Ureter (tissue), 1 donor: ENCODE measurements at regions not wholly inside any gene's neighbourhood (a gene's known extent, or its start where the extent isn't known, plus 50 kb on each side); places are given as distances from the start of the nearest gene placed in this dataset.

Experiments used
- DNase-seq: peaks from one replicate; pipeline ENCODE4 v3.0.0-alpha.2; 2020; ENCODE audit warnings: low spot score
- donor health status: DM: yes; HTN: yes; CAD: no.

DNA sequence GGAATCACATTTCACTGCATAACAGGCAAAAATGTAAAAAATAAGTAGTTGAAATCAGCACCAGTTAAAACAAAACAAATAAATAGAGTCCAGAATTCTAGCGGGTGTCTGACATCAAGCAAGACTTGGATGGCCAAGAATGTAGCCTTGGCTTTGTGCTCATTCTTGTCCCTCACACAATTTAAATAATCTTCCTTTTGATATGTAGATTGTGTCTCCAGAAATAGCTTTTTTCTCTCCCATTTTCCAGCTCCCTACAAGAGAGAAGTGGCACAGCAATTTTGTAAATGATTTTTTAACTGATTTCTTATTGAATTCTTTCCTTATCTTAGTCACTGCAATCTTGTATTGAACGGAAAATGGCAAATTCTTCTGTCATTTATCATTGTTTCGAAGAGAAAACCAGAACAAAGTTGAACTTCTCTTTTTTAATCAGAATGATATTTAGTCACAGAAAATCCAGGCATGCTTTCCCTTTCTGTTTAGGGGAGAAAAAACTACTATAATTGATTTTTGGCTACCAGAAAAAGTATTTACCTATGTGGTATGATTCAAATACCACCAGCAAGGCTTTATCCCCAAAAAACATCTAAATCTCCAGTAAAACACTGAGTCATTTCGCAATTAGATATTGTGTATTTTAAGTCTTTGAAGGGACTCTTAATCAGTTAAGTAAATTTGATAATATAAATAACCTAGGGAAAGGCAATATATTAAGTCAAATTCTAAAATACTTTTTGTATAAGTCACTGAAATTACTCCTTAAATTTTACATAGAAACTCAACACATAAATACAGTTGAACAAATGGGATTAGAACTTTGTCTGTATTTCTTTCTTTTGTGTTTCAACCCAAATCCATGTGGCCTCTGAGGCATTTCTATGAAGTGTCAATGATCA is 481.7 kb downstream of the GBE1 start:
- DNase-seq, result no peak

DNA sequence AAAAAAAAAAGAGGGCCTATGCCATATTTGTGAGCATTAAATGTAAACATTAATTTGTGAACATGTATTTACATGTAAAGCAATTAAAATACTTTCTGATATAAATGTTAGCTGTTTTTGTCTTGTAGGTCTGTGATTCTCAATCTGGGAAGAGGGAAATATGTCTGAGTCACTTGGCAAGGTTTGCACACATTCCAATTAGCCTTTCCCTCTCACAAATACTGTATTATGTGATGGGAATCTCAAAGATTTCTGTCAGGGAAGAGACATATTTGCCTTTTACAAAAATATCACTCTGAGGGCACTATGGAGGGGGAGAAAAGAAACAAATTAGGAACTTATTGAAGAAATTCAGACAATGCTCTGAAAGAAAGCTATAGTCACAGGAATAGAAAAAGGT is 483.6 kb downstream of the GBE1 start:
- DNase-seq, result no peak

DNA sequence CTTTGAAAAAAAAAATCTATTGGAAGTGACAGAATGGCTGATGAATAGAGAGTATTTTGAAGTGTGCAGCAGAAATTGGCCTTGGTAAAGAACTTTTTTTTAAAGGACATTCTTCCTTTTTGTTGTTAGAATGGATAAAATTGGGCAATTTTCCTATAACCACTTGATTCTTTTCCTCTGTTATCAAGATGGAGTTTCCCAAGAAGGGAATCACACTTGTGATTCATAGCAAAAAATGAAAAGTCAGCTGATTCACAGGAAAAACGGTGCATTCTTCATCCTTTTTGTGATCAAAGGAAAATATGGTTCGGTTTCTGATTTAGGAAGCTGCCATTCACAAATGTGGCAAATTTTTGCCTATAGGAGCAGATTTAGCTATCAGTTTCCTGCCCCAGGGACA is 486.8 kb downstream of the GBE1 start:
- DNase-seq, result no peak

DNA sequence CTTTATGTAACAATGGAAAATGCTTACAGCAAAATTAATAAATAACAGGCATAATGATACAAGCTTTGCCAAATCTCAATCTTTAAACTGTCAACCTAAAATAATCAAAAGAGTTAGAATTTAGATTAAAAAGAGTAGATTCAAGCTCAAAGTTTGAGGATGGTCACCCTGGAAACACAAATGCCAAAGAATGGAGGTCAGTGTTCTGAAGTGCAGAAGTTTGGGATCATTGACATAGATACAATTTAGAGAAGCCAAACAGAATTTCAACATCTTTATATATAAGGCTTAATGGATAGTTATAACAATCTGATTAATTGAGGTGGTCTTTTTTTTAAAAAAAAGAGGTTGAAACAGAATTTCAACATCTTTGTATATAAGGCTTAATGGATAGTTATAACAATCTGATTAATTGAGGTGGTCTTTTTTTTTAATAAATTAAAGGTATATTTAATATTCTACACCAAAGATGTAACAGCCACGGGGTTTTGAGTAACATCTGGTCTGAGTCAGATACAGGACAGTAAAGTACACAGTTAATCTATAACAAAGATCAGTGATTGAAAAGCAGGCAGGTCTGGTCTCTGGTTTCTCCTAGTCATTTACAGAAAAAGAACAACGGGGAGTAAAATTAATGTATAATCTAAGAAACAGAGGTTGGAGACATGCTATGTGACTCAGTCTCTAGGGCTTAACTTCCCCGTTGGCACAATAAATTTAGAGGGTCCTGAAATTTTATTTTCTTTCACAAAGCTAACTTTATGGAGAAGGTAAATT is 490.7 kb downstream of the GBE1 start:
- DNase-seq, result no peak

DNA sequence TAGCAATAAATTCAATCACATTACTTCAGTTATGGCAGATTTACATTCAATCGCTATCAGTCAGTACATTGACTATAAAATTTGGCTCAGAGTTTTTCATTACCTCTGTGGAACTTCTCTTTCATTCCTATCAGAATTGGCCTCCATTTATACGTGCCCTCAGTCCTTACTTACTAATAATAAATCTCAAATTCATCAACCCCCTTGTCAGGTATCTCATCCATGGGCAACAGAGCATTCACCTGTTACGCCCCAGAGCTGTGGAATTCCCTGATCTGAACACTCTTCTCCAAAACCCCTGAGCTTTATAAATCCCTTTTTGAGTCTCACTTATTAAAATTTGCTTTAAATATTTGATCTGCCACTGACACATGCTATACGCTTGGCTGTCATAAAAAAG is 492.9 kb downstream of the GBE1 start:
- no peak for DNase-seq

DNA sequence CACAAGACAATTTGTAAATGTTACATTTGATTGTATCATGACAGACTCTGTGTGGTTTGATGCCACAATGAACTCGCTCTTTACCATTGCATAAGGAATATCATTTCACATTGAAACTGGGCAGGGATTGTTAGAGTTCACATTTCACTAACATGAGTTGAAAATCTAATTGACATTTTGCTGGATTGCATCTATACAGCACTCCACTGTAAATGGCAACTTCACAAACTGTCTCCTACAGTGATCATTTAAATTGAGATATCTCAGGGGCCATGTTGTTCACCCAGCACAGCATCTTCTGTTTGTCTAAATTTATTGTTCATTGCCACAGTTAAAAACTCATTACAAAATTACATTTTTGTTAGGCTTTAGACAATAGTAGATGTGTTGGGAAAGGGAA is 499.4 kb downstream of the GBE1 start:
- DNase-seq, result no peak

DNA sequence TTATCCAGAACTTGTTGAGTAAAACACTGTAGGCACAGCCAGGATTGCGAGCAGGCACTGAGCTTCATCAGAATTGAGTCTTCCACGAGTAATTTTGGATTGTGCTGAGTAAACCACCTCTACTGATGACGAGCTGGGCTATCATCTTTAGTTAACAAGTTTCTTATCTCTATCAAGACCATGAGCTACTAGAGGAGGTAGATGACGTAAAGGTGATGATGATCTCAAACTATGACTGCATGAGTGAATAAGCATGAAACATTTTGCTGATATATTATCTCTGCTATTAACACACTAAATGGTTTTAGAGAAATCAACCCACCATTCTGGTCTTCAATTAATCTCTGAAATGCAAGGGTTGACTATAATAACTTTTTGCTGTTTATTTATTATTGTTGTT is 506.0 kb downstream of the GBE1 start:
- DNase-seq, result no peak

DNA sequence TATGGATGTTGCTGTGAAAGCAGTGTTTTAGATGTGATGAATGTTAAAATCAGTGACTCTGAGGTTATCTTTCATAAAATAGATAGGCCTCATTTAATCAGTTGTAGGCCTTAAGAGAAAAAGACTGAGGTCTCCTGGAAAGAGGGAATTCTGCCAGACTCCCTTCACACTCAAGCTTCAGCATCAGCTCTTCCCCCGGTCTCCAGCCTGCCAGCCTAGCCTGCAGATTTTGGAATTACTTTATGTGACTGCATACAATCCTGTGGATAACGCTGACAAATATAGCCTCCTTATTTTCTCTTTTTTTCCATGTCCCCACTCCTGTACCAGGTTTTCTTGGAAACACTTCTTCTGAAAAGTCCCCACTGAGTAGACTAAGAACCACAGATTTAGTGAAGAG is 510.3 kb downstream of the GBE1 start:
- no peak for DNase-seq

DNA sequence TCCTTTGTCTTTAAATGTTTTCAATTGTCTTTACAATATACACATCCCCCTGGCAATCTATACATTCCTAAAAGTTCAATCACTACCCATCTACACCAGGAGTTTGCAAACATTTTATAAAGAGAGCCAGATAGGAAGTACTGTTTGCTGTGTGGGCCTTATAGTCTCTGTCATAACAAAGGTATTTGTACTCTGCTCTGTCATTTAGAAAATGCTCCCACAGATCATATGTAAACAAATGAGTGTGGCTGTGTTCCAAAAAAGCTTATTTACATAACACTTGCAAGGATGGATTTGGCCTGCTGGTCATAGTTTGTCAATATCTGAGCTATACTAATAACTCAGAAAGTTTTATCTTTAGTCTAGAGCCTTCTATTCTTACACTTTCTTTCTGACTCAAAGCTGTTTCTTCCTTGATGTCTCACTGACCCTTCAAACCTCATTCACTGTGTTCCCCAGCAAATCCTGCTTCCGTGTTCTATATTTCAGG is 511.9 kb downstream of the GBE1 start:
- no peak for DNase-seq

DNA sequence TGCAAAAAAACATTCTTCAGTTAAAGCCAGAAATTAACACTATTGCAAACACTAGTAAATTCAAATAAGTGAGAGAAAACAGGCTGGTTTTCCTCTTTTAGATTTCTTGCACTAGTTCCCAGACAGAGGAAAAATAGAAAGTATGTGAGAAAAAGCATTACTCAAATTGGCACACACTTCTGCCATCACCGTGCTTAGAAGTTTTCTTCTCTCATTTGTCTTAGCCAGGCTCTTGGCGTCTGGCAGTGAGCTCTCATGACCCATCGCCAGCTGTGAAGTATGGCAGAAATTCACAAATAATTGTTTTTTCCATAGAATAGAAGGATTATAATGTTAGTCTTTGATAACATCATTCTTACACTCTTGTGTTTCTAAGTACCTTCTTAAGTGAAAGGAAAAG is 515.9 kb downstream of the GBE1 start:
- DNase-seq, result no peak

DNA sequence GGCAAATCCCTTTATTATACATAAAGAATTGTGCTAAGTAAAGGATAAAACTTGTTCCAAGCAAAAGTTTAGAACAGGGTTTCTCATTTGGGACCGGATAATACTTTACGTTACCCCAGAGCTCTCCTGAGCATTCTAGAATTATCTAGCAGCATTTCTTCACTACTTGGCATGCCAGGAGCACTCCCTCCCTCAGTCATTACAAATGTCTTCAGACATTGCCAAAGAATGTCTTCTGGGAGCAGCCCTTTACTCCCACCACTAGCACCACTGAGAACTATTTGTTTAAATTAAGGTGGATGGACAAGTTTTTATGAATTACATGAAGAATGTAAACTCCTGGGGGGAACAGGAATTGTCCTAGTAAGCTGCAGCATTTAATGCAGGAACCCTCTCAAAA is 516.4 kb downstream of the GBE1 start:
- no peak for DNase-seq

DNA sequence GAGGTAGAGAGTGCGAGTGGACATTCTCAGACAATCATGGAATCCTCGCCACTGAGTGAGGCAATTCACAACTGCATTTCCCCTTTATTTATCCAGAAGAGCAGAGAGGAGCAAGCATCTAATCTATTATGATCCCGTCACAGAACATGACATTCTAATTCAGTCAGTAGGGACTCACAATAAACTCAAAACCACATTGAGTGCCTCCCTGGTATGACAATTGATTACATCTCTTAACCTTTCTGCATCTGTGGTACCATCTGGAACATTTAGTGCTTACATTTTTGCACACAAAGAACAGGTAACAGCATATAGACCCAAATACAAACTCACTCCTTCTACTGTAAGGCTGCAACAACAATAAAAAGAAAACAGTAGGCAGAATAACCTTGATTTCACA is 517.2 kb downstream of the GBE1 start:
- DNase-seq, result no peak

DNA sequence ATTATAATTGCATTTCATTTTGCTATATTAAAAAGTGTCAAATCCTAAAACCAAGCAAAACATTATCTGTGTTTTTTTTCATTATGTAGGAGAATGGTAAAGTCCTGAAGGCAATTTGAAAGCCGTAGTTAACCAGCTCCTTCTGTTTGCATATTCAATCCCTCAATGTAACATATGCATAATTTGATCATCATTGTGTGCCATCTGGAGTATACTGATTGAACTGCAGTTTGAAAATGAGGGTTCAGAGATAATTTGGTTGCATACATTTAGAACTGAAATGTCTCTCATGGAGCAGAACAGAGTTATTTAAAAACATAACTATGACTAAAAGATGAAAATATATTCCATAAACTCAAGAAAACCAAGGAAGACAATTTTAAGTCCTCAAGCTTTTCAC is 518.6 kb downstream of the GBE1 start:
- no peak for DNase-seq

DNA sequence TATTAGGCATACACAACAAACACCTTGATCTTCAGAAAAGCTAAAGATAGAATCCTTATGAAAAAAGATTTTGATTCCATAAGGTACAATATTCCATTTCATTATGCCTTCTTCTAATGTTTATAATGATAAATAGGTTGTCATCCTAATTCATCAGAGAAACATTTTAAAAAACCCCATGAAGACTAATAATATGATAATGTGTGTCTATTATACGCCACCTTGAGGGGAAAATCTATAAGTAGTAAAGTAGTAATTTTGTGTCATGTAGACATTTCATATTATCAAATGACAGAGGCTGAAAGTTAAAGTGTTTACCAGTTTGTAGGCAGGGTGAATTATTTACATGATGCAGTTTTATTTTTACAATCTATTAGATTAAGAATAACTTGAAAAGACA is 524.3 kb downstream of the GBE1 start:
- no peak for DNase-seq

DNA sequence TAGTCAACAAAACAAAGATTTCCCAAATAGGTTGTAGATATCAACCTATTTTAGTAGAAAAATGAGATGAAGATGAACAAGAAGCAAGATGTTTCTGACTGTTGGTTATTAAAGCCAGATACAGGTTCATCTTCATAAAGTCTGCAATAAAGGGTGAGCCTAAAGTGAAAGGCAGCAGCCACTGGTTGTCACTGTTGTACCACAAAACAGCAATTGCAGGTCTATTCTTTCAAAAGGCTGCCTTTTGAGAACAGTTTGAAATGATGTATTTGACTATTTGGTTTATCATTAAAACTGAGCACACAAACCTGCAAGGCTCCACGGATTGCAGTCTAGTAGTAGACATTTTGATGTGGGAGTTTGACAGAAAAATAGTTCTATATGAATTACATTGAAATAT is 543.4 kb downstream of the GBE1 start:
- no peak for DNase-seq

DNA sequence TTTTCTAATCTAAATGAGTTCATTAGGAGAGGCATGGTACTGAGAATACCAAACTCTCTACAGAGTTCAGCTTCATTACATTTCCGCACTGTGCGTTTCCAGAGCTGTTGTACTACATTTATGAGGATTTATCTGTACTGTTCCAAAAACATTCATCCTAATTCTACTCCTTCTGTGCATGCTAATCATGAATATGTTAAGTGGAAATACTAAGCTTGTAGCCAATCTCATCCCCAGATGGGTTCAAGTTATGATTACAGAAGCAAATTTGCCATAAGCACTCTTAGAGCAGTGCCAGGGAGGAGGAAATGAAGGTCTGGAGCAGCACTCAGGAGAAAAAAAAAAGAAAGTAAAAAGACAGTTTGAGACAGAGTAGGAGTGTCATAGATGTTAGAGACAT is 544.3 kb downstream of the GBE1 start:
- no peak for DNase-seq

DNA sequence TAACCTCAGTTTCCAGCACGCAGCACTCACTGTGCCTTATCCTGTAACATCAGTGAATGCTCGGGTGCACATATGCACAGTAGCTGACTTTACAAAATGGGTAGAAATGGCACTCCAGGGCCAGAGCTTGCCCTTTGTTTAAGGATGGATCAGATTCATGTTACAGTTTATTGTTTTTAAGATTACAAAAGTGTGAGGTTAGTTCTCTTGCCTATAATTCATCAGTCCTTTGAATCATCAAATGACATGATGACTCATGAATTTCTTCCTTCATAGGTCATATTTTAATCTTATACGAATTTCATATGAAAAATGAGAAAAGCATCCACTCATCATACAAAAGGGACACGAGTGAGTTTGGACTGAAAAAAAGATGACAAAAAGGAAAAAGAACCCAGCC is 545.3 kb downstream of the GBE1 start:
- no peak for DNase-seq

DNA sequence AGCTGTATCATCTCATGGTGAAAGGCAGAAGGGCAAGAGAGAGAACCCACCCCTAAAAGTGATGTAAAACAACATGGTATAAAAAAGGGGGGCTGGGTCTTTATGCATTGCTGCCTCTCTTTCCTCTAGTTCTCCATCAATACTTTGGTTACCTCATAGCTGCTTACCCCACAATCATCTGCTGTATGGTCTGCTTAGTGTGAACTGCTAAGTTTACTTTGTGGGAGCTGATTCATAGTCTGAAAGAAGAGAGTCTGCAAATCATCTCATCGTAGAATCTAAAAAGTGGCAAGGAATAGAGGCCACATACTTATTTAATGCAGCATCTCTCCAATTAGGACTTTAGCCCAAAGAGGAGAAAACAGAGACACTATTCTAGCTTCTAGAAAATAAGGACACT is 546.8 kb downstream of the GBE1 start:
- DNase-seq, result no peak

DNA sequence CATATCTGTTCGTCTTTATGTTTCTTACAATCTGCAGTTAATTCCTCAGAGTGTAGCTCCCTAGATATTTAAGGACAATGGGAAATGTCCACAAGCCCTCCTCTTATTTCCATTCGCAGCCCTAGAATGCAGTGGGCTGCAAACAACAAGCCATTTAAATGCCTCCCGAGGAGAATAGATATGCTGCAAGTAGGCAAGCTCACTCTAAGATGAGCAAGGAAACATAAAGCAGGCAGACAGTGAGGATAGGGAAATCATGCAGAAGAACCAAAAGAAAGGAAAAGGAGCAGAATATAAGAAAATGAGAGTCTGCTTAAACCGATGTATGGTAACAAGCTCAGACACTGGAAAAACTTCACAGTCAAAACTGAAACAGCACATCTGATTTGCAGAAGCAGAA is 561.9 kb downstream of the GBE1 start:
- no peak for DNase-seq

DNA sequence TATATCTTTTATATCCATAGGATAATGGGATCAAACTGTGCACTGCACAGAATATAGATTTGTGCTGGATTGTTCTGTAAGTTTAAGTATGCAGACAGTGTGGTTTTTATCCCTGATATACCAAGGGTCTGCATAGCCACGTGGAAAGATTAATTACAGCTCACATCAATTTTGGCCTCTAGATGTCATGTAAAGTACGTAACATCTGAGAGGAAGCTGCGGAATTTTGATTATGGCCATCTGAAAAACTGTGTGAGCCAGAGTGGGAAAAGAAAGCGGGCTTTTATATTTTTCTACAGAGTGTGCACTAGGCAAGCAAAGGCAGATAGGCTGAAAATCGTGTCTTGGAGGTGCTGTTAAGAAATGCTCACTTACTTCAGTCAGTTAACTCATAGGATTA is 562.7 kb downstream of the GBE1 start:
- no peak for DNase-seq

DNA sequence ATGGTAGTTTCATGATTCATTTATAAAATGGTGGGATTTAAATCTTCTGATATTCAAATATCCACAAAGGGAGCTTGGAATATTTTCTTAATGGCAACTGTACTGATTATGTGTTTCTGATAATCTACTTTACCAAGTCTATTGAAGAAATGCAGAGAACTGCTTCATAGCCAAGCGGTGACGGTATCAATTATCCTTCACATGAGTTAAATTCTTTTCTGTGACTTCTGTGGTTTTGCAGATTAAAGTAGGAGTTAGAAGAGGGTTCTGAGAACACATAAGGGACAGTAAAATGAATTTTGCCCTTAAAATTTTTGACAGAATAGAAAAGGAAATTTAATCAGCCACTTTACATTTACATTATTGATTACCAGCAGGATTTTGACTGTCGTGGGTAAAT is 563.2 kb downstream of the GBE1 start:
- DNase-seq, result no peak

DNA sequence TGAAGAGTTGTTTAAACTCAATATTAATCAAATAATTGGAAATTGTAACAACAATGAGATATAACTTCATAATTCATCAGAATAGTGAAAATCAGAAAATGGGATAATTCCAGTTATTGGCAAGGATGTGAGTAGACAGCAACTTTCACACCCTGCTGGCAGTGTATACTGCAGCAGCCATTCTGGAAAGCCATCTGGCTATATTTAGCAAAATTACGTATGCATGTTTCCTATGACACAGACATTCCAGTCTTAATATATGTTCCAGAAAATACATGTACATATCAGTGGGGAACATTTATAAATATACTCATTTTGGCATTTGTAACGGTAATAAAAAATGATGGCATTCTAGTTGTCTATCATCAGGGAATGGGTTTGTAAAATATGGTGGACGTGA is 564.1 kb downstream of the GBE1 start:
- DNase-seq, result no peak

DNA sequence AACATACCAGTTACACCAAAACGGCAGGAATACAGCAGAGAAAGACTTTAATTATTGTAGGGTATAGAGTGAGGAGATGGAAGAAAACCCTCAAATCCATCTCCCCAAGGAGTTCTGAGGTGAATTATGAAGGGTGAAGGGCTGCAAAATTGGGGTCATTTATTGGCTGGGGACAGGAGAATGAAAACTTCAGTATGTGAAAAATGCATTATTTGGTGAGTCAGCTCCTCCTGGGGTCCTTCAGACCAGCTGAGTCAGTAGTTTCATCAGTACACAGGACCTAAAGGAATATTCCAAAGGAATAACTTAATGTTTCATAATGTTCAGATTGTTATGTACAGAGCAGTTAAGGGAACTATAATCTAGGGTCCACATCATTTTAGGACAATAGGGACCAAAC is 566.0 kb downstream of the GBE1 start:
- DNase-seq, result no peak
